BJ (cell line): ENCODE measurements at regions not wholly inside any gene's neighbourhood (a gene's known extent, or its start where the extent isn't known, plus 50 kb on each side); places are given as distances from the start of the nearest gene placed in this dataset.

ENCODE experiments used
- CTCF ChIA-PET: fragments of 350-600 bp; formaldehyde crosslinking; extraction: SDS; loops from one replicate; lab custom pipeline; 2021; ENCODE audit warnings: antibody characterized with exemption, inconsistent platforms; lab: Yijun Ruan, JAX
- POLR2A ChIA-PET: fragments of 300-600 bp; sonication (Branson Sonifier 250); formaldehyde crosslinking; extraction: SDS; loops from one replicate; lab custom pipeline; 2021; ENCODE audit warnings: antibody characterized with exemption; lab: Charles Lee
- DNase-seq: peaks from one replicate; pipeline ENCODE4 v3.0.0-alpha.2; 2011; ENCODE audit warnings: low read depth
- H3K27me3 ChIP-seq: 2 replicates; pipeline ENCODE4 v1.6.0; 2011; ENCODE audit warnings: low read length; ENCODE audit not compliant: control insufficient read depth, insufficient read depth
- H3K36me3 ChIP-seq: 2 replicates; pipeline ENCODE4 v1.5.1; 2011; ENCODE audit warnings: low read length; ENCODE audit not compliant: control insufficient read depth, insufficient read depth
- H3K4me3 ChIP-seq: 2 replicates; pipeline ENCODE4 v1.5.1; 2011; ENCODE audit warnings: low read depth, mild to moderate bottlenecking, control low read depth, low read length
- CTCF ChIP-seq: IDR thresholded peaks from 2 replicates; pipeline ENCODE4 v1.5.1; 2011; ENCODE audit warnings: low read depth, mild to moderate bottlenecking, control low read depth, inconsistent platforms, low read length, moderate library complexity; ENCODE audit not compliant: insufficient read depth

GRCh38 chr1:191279266-191279800, 801.7 kb upstream of the BRINP3 start:
- H3K36me3 ChIP-seq = no peaks in the 10 kb centered on the region
- no peaks in the 10 kb centered on the region for H3K27me3 ChIP-seq
- no peak for DNase-seq
- ChIA-PET CTCF (no interaction called here), POLR2A (no interaction called here)
- H3K4me3 ChIP-seq = no peak overlapping the region
- TF ChIP-seq CTCF = no peak

DNA sequence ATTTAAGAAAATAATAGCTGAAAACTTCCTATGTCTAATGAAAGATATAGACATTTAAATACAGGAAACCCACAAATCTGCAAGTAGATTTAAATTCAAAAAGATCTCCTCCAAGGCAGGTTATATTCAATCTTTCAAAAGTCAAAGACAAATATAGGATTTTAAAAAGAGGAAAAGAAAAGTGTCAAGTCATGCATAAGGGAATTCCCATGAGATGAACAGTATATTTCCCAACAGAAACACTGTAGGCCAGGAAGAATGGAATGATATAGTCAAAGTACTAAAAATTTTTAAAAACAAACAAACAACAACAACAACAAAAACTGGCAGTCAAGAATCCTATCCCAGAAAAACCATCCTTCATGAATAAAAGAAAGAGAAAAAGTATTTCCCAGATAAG, 806.5 kb upstream of the BRINP3 start:
- Histone ChIP-seq H3K36me3 (no peaks in the 10 kb centered on the region), H3K4me3 (no peak overlapping the region), H3K27me3 (no peaks in the 10 kb centered on the region)
- CTCF ChIA-PET = no interaction called here
- TF ChIP-seq CTCF = no peak
- DNase-seq = no peak
- POLR2A ChIA-PET = no interaction called here

GRCh38 chr1:191290441-191290840, 812.8 kb upstream of the BRINP3 start:
- Histone ChIP-seq H3K27me3 (no peaks in the 10 kb centered on the region), H3K36me3 (no peaks in the 10 kb centered on the region), H3K4me3 (no peak overlapping the region)
- DNase-seq = no peak
- ChIA-PET CTCF (no interaction called here), POLR2A (no interaction called here)
- TF ChIP-seq CTCF = no peak

- POLR2A ChIA-PET = no interaction called here
- no peaks in the 10 kb centered on the region for H3K36me3 ChIP-seq
- no peak for TF ChIP-seq CTCF
- no peak overlapping the region for H3K4me3 ChIP-seq
- no peak for DNase-seq
- no peaks in the 10 kb centered on the region for H3K27me3 ChIP-seq
- CTCF ChIA-PET = no interaction called here
These were observed 827.7 kb upstream of the BRINP3 start for GRCh38 chr1:191305370-191305769.

DNA sequence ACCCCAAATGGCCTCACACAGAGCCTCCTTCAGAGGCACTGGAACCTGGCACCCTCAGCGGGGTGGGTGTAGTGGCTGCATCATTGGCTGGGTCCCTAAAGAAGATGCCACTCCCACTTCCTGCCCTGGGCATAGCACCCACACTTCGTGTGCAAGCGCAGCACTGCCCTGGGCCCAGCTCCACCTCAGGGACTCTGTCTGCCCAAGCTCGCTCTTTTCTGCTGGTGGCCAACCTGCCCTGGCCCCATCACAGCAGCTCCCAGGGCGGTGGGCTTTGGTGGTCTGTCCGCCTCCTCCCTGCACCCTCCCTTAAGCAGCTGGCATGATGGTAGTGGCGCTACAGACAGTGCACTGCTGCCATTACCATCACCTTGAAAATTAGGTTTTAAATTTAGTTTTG, 829.3 kb upstream of the BRINP3 start:
- H3K27me3 ChIP-seq = no peaks in the 10 kb centered on the region
- no peak for DNase-seq
- no peaks in the 10 kb centered on the region for H3K36me3 ChIP-seq
- H3K4me3 ChIP-seq = no peak overlapping the region
- TF ChIP-seq CTCF = no peak
- ChIA-PET CTCF (no interaction called here), POLR2A (no interaction called here)
